GM04503 (cell line): ENCODE measurements at regions not wholly inside any gene's neighbourhood (a gene's known extent, or its start where the extent isn't known, plus 50 kb on each side); places are given as distances from the start of the nearest gene placed in this dataset.
"Not testable (repeated sequence)": the region's sequence is repeated elsewhere in the genome, so short reads cannot be mapped to it uniquely, and the experiment has no call there.

Experiments used
- DNase-seq: peaks from one replicate; pipeline ENCODE4 v3.0.0-alpha.2; 2012; ENCODE audit warnings: low read depth

DNA sequence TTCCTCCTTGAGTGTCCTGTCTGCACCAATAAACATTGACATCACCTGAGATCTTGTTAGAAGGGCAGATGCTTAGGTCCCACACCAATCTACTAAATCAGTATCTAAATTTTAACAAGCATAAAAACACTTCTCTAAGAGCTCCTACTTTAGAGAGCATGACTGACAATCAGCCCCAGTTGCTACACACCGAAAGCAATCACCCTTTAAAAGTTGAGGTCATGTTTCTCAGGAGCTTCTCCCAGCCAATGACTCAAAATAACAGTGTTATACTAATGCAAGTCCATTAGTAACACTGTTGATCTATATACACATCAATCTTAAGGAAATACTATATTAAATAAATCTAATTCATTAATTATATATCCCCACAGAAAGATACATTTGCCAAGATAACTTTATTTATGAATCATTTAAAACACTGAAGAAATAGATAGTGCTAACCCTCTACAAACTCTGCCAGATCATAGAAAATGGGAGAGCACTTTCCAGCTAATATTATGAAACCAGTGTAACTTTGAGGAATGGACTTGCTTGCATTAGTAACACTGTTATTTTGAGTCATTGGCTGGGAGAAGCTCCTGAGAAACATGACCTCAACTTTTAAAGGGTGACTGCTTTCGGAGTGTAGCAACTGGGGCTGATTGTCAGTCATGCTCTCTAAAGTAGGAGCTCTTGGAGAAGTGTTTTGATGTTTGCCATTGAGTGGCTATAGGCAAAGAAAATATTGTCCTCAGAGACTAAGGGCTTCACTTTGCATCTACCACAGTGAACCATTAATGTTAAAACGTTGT is 109.8 kb upstream of the HDX start:
- no peak for DNase-seq

DNA sequence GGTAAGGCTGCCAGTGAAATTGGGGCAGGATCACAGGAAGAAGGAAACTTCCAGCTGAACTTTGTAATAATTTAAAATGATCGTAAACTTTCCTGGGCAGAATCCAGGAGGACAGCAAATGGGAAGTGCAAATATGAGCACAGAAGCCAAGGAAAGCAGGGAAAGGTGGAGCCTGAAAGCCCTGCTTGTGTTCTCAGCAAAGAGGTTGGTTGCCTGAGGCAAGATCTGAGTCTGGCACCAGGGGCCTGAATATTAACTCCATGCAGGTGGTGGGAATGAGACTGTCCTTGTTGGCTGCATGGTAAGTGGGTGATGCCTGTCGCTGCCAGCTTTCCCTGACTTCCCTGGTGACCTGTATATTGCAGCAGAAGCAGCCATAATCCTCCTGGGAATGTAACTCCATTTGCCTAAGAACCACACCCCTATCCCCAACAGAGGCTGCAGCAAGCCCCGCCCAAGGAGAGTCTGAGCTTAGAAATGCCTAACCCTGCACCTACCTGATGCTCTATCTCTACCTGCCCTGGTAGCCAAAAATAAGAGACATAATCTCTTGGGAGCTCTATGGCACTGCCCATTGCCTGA is 132.0 kb upstream of the HDX start:
- DNase-seq, result no peak

DNA sequence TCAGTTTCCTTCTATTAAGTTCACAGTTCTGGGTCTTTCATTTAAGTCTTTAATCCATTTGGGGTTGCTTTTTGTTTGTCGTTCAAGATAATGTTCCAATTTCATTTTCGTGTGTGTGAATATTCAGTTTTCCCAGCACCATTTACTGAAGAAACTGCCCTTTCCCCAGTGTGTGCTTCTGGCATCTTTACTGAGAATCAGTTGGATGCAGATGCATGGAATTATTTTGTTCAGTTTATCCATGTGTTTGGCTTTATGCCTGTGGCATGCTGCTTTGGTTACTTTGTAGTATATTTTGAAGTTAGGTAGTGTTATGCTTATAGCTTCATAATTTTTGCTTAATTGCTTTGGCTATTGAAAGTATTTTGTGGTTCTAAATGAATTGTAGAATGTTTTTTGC is 163.8 kb upstream of the HDX start:
- no peak for DNase-seq

DNA sequence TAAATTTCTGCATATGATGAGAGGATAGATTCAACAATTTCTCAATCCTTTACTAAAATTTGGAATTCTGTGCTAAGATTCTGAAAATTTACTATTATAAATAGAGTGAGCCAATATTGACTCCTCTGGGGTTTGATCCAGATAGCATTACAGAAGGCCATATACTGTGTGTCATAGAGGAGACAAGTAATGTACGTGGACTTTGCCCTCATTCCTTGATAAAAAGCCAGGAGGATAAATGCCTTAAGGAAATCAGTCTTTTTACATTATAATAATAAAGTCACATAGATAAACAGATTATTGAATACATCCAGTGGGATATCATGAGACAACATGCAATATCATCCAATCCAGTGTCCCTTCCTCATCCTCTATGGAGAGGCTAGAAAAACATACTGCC is 188.0 kb upstream of the HDX start:
- DNase-seq, result no peak

DNA sequence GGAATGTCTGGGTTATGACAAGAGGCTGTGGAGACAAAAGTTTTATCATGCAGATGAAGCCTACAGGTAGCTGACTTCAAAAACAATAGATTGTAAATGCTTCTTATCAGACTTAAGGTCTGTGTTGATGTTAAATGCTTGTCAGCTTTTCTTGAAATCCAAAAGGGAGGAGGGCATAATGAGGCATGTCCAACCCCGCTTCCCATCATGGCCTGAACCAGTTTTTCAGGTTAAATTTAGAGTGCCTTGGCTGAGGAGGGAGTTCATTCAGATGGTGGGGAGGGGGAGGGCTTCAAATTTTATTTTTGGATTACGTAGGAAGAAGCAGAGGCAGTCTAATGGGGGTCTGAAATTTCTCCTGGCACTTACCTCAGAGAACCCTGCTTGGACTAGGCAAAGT is 207.7 kb upstream of the HDX start:
- DNase-seq, result no peak

DNA sequence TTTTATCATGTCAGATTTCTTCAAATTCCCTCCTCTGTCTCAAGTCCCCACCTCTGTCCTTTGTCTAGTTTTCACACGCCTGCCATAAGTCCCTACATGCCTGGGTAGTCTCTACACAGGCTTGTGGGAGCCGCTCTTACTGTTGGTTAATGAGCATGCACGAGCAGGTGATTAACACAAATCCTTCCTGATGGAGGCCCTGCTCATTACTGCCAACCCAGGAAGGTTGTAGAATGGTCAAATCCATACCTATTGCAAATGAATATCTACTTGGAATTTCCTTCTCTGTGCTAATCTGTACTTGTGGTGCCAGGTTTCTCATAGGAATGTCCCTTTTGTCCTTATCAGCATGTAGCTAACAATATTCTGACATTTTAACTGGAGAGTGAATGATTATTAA is 208.4 kb upstream of the HDX start:
- no peak for DNase-seq

DNA sequence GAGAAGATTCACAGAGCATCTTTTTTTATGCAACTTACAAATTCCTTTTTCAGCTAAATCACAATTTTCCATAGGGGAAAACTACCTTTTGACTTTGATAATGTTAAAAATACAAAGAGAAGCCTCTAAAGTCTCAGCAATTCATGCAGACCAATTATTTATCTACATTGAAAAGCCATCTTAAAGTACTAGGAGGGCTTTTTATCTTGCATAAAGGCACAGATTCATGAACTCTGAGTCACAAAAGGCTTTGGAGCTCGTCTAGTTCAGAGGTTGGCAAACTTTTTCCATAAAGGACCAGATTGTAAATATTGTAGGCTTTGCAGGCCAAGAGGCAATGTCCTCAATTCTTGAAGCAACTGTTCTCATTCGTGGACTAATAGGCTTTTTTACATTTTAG is 210.4 kb upstream of the HDX start:
- DNase-seq, result no peak

DNA sequence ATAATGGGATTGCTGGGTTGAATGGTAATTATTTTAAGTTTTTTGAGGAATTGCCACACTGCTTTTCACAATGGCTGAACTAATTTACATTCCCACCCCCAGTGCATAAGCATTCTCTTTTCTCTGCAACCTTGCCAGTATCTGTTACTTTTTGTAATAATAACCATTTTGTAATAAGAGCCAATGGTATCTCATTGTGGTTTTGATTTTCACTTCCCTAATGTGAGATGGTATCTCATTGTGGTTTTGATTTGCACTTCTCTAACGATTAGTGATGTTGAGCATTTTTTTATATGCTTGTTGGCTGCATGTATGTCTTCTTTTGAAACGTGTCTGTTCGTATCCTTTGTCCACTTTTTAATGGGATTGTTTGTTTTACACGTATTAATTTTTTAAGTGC is 213.1 kb upstream of the HDX start:
- DNase-seq, result no peak

DNA sequence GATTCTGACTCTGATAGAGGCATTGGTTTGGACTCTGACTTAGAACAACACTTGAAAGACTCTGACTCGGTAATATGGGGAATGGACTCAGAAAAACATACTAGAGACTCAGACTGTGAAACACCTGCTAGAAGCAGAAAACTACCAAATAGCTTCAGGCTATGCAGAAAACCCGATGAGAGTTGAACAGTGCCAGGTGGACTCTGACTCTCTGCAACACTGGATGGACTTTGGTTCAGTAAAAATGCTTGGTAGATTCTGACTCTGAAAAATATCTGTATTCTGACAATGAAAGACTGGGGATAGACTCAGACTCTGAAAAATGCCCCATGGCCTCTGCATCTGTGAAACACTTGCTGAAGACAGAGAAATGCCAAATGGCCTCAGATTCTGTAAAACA is 215.1 kb upstream of the HDX start:
- no peak for DNase-seq

DNA sequence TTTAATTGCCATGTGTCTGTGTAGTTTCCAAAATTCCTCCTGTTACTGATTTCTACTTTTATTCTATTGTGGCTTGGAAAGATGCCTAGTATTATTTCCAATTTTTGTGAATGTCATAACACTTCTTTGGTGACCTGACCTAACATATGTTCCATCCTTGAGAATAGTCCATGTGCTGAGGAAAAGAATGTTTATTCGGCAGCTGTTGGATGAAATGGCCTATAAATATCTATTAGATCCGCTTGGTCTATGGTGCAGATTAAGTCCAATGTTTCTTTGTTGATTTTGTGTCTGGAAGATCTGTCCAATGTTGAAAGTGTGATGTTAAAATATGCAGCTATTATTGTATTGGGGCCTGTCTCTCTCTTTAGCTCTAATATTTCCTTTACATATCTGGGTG is 219.2 kb upstream of the HDX start:
- no peak for DNase-seq

DNA sequence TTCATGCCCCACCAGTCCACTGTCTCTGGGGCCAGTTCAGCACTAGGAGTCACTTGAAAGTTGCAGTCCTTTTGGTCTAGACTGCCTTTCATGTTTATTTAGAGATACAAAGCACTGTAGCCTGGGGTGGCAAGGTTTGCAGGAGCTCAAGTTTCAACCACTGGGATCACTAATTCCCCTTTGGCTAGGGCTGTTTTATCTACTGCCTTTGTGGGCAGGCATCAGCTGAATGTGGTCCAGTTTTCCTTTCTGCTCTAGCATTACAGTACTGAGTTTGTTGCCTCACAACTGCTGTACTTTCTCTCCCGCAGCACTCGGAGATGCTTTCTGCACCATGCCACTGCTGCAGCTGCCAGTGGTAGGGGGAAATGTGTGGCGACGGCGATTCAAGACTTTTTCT is 222.3 kb upstream of the HDX start:
- no peak for DNase-seq

DNA sequence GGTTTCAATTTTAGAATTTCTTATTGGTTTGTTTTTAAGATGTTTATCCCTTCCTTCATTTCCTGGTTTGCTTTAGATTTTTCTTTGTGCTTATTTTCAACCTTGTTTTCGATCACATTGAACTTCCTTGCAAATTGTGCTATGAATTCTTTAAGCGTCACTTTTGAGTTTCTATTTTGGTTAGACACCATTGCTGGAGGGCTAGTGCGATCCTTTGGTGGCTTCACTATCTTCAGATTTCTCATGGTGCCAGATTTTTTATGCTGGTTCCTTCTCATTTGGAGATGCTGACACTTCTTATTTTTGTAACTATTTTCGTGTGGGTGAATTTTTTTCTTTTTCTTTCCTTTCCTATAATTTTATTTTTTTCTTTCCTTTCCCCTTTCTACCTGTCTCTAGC is 227.2 kb upstream of the HDX start:
- no peak for DNase-seq

DNA sequence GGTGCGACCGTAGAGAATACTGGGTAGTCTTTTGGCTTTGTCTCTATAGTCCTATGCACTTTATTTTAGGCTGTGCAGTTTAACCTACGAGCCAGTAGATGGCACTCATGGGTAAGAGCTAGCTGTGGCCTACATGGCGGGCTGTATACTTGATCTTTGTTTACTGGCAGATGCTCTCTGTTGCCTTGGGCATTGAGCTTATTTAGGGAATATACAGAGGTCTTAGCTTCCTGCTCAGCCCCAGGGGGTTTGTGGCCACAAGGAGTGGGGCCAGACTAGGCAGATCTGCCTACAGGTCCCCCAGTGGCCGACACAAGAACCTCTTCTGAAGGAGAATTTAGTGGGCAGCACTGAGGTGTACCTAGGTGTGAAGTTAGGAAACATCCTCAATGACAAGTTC is 227.6 kb upstream of the HDX start:
- peak; percentile 4 for DNase-seq

DNA sequence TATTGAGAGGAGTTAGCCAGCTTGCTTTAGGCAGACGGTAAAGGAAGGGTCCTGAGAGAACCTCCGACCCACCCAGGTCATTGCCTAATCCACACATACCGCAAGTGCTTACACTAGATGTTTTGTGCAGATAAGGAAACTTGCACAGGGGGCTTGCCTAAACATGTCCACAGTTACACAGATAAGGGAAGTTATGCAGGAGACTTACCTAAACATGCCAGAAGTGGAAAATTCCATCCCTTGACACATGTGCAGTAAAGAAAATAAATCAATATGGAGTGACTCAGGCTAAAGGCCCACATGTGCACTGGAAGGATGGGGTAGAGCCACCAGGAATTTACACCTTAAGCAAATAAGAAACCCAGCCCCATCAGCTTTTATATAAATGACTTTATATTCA is 232.8 kb upstream of the HDX start:
- DNase-seq, result no peak

DNA sequence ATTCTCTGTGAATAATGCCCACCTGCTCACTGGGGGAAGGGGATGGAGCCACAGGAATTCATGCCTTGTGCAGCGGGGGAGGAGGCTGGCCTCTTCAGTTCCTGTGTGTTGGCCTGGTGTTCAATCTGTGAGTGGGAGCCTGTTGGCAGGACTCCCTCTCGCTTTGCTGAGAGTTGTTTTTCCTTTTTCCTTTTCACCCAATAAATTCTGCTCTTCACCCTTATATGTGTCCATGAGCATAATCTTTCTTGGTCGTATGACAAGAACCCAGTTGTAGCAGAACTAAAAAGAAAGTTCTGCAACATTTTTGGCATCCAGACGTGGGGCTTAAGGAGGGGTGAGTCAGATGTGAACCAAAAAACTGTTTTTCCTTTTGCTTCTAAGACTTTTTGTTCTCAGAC is 235.2 kb upstream of the HDX start:
- no peak for DNase-seq

DNA sequence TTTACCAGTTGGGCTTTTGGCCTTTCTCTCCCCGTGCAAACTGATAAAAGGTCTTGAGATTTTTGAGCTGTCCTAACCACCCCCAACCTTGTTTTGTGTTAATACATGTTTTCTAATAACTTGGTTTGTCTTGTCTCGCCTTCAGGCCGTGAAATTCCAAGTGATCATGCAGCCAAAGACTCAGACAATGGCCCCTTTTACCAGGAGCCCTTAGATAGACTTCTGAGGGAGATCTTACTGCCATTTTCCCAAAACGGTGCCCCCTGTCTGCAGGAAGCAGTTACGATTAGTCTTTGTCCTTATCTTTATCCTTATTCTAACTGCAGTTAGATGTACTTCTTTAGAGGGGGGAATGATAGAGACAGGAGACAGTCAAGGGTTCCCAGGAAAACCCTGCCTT is 245.3 kb upstream of the HDX start:
- DNase-seq, result no peak

DNA sequence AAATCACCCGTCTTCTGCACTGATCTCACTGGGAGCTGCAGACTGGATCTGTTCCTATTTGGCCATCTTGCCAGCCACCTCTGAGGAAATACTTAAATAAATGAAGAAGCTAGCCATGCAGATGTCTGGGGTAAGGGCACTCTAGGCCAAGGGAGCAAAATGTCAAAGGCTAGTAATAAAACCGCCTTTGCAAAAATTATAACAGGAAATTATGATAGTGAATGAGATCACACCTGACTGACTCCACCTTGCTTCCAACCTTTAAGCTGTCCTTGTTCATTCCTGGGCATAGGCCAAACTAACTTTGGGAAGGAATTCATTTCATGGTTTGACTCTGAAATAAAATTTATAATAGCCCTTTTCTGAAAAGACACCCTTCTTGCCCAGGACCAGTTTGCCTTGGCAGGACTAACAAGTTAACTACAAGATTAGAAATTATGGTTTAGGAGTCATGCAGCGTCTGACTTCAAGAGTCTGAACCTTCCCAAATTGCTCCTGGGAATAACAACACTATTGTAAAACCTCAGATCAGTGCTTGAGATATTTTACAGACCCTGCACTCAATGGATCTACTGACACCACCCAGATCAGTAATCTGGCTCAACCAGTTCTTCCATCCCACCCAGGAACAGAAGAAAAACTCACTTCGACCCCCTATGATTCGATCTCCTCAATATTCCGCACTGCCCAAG is 246.9 kb upstream of the HDX start:
- DNase-seq, result no peak

DNA sequence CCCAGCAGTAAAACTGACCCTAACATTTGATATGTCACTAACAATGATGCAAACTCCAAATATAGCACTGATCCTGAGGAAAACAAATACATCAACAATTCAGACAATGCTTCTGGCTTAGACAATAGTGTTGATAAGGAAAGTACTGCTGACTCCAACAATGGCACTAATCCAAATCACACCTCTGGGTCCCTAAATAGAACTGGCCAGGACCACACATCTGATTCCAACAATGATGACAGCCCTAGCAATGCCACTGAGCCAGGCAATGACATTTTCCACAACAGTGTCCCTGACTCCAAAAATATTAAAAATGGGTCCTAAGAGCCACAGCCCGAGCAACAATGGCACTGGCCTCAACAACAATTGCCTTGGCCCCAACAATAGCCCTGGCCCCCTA is 243.1 kb upstream of the APOOL start:
- no peak for DNase-seq

DNA sequence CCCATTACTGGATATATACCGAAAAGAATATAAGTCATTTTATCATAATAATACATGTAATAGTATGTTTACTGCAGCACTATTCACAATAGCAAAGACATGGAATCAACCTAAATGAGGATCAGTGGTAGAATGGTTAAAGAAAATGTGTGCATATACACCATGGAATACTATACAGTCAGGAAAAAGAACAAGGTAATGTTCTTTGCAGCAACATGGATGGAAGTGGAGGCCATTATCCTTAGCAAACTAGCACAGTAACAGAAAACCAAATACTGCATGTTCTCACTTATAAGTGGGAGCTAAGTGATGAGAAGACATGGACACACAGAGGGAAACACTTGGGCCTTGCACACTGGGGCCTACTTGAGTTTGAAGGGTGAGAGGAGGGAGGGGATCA is 207.4 kb upstream of the APOOL start:
- no peak for DNase-seq

DNA sequence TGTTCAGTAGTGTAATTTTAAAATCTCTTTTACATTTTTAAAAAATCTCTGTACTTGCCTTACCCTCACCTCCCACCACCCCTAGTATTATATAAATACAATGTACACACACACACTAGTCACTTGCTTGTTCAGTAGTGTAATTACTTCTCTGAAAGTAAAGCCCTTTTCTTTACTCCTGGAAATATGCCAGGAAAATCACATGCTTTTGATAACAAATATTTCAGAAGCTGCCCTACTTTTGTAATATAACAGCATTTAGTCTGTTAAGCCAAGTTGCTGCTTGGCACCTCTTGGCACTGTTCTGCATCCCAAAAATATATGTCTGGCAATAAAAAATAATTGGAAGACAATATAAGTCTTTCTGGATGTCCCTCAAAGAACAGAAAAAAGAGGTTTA is 172.8 kb upstream of the APOOL start:
- DNase-seq, result no peak

DNA sequence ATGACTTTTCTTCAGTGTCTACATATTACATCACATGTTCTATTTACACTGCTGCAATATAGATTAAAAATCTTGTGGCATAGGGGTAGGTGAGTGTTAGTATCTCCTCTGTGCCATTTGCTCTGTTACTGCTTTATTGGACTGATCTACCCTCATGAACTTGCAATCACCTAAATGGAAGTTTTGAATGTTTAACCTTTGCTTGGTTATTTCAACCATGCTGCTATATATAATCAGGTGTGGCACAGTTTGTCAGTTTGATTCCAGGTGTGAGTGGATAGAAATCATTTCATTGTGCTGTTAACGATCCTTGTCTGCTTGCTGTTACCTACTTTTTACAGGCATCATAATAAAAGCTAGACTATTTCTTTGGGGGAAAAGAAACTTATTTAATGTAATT is 157.1 kb upstream of the APOOL start:
- DNase-seq, result not testable (repeated sequence)

DNA sequence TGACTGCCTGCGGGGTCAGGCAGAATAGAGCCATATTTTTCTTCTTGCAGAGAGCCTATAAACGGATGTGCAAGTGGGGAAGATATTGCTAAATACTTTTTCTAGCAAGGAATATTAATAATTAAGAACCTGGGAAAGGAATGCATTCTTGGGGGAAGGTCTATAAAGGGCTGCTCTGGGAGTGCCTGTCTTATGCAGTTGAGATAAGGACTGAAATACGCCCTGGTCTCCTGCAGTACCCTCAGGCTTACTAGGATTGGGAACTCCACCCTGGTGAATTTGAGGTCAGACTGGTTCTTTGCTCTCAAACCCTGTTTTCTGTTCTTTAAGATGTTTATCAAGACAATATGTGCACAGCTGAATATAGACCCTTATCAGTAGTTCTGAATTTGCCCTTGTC is 152.5 kb upstream of the APOOL start:
- DNase-seq, result not testable (repeated sequence)

DNA sequence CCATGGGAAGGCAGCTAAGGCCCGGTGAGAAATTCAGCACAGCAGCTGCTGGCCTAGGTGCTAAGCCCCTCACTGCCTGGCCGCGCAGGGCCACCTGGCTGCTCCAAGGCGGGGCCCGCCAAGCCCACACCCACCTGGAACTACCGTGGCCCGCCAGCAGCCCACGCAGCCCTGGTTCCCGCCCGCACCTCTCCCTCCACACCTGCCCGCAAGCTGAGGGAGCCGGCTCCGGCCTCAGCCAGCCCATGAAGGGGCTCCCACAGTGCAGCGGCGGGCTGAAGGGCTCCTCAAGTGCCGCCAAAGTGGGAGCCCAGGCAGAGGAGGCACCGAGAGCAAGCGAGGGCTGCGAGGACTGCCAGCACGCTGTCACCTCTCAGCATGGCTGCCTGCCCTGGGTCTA is 146.9 kb upstream of the APOOL start:
- DNase-seq, result not testable (repeated sequence)

DNA sequence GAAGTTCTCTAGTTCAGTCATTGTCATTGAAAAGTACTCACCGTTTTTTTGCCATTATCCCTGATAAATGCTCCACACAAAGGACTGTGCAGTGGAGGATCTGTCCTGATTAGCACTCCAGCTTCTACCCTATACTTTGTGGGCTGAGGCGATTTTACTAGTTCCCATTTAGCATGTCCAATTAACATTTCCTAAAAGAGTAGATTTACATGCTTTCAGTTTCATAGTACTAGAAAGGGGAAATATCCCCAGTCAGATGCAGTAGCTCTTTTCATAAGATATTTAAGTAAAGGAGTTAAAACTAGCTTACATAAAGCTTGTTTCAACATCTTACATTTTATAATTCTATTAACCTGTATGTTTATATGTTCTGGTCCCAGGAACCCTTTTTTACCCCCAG is 144.9 kb upstream of the APOOL start:
- not testable (repeated sequence) for DNase-seq
